HG02840 (cell line): ENCODE measurements at regions not wholly inside any gene's neighbourhood (a gene's known extent, or its start where the extent isn't known, plus 50 kb on each side); places are given as distances from the start of the nearest gene placed in this dataset.

ENCODE experiments used
- ATAC-seq: cut with Tn5 transposase; IDR thresholded peaks from one replicate; pipeline ENCODE4 v1.9.1; 2021; ENCODE audit warnings: mild to moderate bottlenecking, moderate library complexity, moderate number of reproducible peaks; ENCODE audit not compliant: unreplicated experiment, low FRiP score

GRCh38 chr7:16066805-16067459 is 354.4 kb downstream of the CRPPA start:
- no peak for ATAC-seq

GRCh38 chr7:16065939-16066338 is 355.4 kb downstream of the CRPPA start:
- no peak for ATAC-seq

- no peak for ATAC-seq
Measured at GRCh38 chr7:16063716-16064675, 357.3 kb downstream of the CRPPA start.

DNA sequence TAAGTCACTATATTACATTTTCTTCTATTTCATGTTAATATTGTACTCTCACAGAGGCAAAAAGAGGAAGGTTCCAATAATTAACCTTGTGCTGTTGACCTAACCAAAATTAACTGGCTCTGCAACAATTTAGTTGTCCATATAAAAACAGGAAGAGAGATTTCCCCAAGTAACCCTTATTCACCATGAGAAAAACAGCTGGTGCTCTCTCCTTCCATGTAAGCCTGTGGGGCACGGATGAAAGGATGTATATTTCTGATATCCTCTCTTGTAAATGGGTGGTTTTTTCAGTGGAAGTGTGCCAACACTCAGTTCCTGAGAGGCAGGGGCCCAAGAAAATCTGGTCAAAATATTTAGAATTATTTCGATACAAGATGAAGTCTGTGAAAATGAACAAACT is 358.1 kb downstream of the CRPPA start:
- ATAC-seq: no peak

DNA sequence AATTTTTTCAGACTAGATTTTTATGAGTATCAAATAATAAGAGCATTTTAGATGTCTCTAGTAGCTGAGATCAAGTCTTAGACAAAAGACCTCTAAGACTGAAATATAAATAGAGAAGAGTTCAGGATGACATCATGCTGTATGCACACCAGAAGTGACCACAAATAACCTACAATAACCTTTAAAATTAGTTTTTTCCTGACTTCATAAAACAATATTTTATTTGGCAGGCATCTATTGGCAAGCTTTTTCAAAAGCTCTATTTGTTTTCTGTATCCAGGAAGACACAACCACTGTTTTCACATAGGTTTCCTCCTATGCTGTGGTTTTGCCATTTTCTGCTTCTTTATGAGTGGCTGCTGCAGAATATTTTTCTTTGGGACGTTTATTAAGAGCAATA is 359.1 kb downstream of the CRPPA start:
- no peak for ATAC-seq

DNA sequence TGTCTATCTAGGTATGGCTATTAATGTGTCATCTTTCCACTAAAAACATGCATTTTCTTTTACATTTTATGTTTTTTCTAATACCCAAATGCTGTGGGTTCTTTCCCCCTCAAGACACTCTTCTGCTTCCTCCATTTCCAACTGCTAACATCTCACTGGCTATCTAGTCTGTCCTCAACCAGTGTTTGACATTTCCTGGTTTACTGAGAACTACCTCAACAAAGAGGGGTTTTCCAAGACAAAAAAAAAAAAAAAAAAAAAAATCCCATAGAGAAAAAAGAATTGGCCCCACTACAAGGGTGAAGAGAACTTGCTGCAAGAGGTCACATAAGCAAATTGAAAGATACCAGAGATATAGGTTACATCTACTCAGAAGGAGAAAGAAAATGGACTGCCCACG is 359.7 kb downstream of the CRPPA start:
- ATAC-seq: no peak

DNA sequence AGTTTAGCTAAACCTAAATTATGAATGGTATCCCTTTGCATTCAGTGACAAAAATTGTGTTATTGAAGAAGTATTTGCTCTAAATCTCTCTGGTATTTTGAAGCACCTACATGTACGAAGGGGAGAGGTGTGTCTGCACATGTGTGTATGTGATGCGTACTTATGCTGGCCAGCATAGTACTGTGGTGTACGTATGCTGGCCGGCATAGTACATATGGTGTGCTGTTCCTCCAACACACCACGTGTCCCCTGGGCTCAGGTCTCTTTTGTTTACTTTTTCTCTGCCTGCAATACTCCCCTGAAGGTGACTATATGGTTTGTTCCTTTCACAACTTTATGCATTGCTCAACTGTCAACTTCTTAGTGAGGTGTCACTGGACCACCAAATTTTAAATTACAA is 360.3 kb downstream of the CRPPA start:
- ATAC-seq: no peak

GRCh38 chr7:16060502-16060901 is 360.8 kb downstream of the CRPPA start:
- no peak for ATAC-seq

- no peak for ATAC-seq
Measured at GRCh38 chr7:16055263-16055976, 365.9 kb downstream of the CRPPA start.

DNA sequence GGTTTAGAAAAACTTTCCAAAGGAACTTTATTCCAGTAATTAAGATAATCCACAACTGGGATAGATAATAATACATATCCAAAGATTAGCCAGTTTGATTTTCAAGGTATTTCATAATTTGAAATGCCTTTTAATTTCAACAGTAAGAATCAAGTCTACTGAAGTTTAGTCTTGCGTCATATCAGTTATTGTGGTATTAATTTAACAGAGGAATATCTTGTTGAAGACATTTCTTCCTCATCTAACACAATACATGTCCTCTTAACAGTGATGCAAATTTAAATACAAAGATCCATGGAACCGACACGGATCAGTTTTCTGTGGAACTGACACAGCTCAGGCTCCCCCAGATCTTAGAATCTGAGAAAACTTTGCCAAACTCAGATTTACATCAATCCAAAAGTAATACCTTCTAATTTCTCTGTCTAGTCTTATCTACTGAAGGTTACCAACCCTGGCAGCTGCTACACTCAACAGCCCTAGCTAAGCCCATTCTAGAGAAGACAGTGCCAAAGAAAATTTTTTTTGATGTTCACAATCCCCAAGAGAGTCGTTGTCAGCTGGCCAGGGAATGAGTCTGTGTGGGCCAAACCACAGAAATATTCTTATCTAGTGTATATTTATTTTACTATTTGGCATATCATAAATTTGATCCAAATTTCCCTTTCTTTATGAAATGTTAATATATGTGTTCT is 365.2 kb upstream of the MEOX2 start:
- no peak for ATAC-seq

GRCh38 chr7:16046041-16046440 is 359.6 kb upstream of the MEOX2 start:
- ATAC-seq: no peak

DNA sequence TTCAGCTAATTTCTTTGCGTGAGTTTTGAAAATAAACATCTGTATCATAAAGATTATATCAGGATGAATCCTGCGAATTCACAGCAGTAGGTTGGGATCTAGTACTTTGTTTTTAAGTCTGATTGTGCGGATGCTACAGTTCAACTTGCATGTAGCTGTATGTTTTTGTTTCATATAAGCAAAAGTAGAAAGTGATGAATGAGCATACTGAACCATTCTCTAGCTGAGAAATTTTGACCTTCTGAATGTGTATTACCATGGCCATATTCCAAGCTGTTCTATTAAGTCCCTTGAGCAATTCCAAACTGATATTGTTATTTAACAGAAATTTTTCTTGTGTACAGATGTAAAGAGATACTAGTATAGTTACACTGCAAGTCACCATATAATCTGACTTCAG is 358.8 kb upstream of the MEOX2 start:
- ATAC-seq: no peak

- no peak for ATAC-seq
Measured at GRCh38 chr7:16044645-16045044, 358.2 kb upstream of the MEOX2 start.

DNA sequence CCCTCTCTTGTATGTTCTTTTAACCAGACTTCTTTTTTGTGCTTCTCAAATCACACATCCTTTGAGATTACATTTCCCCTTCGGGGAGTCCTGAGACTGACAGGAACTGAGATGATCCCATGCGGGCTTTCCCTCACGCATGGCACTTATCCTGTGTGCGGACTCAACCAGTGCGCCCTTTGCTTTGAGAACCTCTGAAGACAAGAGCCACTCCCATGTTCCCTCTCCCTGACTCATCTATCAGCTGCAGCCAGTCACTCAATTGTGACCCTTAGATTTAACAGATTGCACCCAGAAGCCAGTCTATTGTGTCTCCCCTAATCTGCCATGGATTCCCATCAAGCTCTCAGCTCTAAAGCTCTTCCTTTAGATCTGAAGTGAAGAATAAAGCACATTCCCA is 353.9 kb upstream of the MEOX2 start:
- ATAC-seq: no peak

DNA sequence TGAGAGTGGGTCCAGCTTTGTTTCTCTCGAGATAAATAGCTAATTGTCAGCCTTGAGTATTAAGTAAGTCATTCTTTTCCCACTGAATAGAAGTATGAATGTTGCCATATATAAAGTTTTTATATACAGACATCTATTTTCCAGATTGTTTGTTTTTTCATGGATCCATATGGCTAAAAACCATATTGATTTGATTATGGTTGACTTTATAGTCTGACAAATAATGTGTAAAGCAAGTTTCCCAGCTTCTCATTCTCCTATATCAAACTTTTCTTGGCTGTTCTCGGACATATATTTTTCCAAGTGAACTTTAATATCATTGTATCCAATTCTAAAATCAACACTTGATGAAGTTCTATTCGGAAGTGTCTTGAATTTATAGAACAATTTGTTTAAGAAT is 352.4 kb upstream of the MEOX2 start:
- no peak for ATAC-seq

GRCh38 chr7:16035392-16035791 is 348.9 kb upstream of the MEOX2 start:
- ATAC-seq: no peak

DNA sequence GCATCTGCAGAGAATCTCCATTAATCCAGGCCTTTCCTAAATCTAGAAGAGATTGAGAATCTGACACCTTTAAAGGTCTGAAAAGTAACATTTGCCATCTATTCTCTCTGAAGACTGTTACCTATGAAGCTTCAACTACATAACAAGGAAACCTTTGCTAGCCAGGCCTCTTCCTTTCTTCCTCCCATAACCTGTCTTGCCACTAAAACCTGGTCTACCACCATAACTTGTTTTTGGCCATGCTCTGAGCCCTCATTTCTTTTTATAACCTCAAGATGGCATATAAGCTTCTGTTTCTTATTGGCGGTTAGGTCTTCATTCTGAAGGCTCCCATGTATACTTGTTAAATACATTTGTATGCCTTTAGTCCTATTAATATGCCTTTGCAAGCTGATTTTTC is 348.4 kb upstream of the MEOX2 start:
- no peak for ATAC-seq

GRCh38 chr7:16034353-16034752 is 347.9 kb upstream of the MEOX2 start:
- ATAC-seq: no peak

DNA sequence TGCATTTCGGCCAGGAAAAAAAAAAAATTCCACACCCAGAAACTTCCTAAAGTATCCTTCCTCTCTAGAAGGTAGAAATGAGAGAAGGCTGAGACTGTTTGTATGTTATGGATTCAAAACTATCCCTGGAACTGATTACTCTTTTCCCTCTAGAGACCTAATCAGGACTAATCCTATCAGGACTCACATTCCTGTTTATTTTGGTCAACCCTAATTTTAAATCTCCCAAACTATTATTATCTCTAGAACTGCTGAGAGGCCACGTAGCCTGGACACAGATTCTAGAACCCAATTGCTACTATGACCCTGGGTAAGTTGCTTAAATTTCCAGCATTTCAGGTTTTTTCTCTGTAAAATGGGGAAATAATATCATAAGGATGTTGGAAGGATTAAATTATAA is 346.8 kb upstream of the MEOX2 start:
- ATAC-seq: no peak

GRCh38 chr7:16028636-16029035 is 342.2 kb upstream of the MEOX2 start:
- ATAC-seq: no peak

- ATAC-seq: no peak
Measured at GRCh38 chr7:16028103-16028502, 341.6 kb upstream of the MEOX2 start.
